ENCODE measurements at regions not wholly inside any gene's neighbourhood (a gene's known extent, or its start where the extent isn't known, plus 50 kb on each side); places are given as distances from the start of the nearest gene placed in this dataset.

DNA sequence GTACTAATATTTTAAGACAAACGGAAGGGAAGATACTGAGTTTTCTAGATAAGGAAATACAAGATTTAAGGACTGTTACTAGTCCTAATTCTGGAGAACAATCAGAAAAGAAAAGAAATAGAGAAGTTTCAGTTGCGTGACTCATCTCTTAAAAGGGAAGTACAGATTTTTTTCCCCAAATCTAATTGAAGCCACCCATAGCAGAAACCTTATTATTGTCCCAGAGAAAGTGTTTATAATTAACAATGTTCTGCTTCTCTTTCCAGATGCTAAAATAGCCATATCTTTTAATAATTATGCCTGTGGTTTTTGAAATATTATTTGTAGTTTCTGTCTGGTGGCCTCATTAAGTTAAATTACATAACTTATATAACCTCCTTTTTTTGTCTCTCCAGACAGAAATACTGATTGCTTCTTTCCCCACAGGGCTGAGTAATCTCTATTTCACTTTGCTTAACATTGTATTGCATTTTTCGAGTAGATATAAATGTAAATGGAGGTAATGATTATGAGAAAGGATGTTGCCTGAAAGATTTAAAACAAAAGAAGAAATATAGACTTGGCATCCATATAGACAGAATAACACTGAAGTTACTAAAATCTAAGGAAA lies 240.7 kb upstream of the MBL2 start:
- TF ChIP-seq, protein P1, sequence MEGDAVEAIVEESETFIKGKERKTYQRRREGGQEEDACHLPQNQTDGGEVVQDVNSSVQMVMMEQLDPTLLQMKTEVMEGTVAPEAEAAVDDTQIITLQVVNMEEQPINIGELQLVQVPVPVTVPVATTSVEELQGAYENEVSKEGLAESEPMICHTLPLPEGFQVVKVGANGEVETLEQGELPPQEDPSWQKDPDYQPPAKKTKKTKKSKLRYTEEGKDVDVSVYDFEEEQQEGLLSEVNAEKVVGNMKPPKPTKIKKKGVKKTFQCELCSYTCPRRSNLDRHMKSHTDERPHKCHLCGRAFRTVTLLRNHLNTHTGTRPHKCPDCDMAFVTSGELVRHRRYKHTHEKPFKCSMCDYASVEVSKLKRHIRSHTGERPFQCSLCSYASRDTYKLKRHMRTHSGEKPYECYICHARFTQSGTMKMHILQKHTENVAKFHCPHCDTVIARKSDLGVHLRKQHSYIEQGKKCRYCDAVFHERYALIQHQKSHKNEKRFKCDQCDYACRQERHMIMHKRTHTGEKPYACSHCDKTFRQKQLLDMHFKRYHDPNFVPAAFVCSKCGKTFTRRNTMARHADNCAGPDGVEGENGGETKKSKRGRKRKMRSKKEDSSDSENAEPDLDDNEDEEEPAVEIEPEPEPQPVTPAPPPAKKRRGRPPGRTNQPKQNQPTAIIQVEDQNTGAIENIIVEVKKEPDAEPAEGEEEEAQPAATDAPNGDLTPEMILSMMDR (conservative IDR thresholded peaks at IDR 0.05; ENCODE audit: low read depth, low read length): no peak
- no peak for DNase-seq (ENCODE audit: low read depth)
- no peak overlapping the region for H3K4me3 ChIP-seq (ENCODE audit: low read depth, low read length)

DNA sequence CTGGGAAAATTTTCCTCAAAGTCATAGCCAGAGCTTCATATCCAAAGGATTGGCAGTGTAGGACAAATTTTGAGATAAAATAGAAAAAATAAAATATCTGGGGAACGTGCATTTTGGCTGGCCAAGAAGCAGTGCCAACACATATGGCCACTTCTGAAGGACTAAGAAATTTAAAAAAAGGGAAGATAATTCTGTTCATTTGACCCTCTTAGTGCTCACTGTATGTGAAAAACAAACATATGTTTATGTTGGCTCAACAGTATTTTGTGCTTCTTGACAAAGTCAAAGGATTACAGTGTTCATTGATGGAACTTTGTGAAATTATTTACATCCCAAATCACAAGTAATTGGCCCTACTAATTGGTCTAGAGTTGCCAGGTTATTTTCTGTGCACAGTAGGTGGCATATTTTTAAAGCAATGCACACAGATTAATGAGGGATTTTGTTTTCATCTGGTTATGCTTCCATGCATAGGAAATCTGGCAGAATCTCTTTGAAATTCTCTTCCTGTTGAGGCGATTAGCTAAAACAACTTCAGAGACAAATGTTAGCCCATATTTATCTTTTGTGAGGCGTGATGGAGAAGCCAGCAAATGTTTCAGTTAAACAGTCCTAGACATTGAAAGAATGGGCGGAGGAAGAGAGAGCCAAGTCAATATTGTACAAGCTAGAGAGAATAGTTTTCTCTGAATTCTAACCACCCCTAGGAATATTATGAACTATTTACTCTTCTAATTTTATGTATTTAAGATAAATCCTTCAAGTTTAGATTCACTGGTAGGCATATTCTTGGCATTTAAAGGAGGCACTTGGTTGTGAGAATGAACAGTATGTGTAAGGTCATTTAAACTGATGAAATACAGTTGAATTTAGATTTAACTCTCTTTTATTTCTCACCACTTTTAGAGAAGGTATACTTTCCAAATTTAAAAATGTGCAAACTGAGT lies 237.7 kb upstream of the MBL2 start:
- no peak for DNase-seq (ENCODE audit: low read depth)
- H3K4me3 ChIP-seq (ENCODE audit: low read depth, low read length): no peak overlapping the region
- TF ChIP-seq, protein P1 (conservative IDR thresholded peaks at IDR 0.05; ENCODE audit: low read depth, low read length): no peak

DNA sequence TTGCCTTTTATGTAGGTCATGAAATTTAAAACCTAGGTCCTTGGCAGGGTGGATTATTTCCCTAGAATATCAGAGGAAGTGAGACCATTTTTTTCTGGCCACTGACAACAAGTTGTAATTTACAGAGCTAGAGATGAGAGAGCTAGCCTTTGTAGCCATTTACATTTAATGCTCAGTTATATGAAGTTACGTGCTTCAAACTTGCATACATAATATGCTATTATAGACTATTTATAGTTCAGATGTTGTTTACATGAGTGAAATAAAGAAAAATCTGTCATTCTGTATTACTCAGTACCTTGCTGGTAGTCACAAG lies 234.9 kb upstream of the MBL2 start:
- TF ChIP-seq, protein P1 (conservative IDR thresholded peaks at IDR 0.05; ENCODE audit: low read depth, low read length): no peak
- H3K4me3 ChIP-seq (ENCODE audit: low read depth, low read length): no peak overlapping the region
- DNase-seq (ENCODE audit: low read depth): no peak

DNA sequence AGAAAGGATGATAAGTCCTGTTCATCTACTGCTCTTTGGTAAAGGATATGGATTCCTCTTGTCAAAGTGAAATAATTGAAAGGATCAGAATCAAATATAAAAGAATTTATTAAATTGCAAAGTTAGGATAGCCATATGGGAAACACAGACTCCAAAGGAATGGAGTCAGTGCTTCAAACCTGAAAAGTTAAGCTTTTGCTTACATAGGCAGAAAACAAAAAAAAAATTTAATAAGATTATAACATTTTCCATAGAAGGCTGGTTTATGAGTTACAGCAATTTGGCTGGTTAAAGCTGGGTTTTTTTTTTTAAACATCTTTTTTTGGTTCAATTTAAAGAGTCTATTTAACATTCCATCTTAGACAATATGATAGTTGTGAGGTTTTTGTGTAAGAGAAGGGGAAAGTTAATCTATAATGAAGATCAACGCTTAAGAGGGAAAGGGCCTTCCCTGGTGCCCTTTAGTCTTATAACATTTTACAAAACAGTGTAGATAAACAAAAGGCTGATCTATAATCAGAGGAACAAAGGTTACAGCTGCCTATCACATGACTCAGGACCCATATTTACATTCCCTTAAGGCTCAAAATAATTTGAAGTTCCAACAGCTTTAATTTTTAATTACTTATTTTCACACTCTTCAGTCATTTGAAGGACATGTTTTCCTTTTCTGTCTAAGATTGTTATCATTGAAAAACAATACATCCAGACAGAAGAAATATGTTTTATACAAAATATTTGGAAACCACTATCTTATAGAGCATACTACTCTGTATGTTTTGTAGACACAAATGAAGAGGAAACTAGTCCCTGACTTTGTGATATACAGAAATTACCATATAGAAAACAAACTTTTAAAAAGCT lies 234.3 kb upstream of the MBL2 start:
- H3K4me3 ChIP-seq (ENCODE audit: low read depth, low read length): no peak overlapping the region
- TF ChIP-seq, protein P1 (conservative IDR thresholded peaks at IDR 0.05; ENCODE audit: low read depth, low read length): no peak
- no peak for DNase-seq (ENCODE audit: low read depth)

- TF ChIP-seq, protein P1 (conservative IDR thresholded peaks at IDR 0.05; ENCODE audit: low read depth, low read length): no peak
- no peak for DNase-seq (ENCODE audit: low read depth)
These were observed 233.2 kb upstream of the MBL2 start for GRCh38 chr10:53005612-53006345.

DNA sequence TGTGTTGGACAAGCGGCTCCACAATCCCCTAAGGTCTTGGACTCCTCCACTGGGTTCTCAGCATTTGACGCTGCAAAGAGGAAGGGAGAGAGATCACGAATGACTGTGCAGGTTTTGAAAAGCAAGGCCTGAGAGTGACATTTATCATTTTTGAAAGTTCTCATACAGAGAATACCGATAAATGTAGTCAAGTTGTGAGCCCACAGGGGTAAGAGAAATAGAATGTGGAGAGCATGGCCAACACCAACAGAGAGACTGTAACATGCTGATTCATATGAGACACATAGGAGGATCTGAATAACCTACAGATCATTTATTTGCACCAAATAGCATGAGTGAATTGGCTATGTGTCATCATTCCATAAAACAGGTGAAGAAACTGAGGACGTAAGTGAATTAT lies 230.5 kb upstream of the MBL2 start:
- no peak for DNase-seq (ENCODE audit: low read depth)
- H3K4me3 ChIP-seq (ENCODE audit: low read depth, low read length): no peak overlapping the region
- TF ChIP-seq, protein P1 (conservative IDR thresholded peaks at IDR 0.05; ENCODE audit: low read depth, low read length): no peak

More at GRCh38 chr10:53005612-53006345, 233.2 kb upstream of the MBL2 start:
- no peak overlapping the region for H3K4me3 ChIP-seq (ENCODE audit: low read depth, low read length)
